SK-N-SH (cell line): ENCODE measurements at regions not wholly inside any gene's neighbourhood (a gene's known extent, or its start where the extent isn't known, plus 50 kb on each side); places are given as distances from the start of the nearest gene placed in this dataset.
A peak's percentile ranks its signal among the peaks of the same experiment; 100 is the strongest.

ENCODE experiments used
- CTCF ChIA-PET: fragments of 300-600, 350-600 bp; formaldehyde crosslinking; extraction: SDS; loops from one replicate; lab custom pipeline; 2021; lab: Yijun Ruan, JAX
- POLR2A ChIA-PET: fragments of 350-600 bp; sonication (Branson Sonifier 250); formaldehyde crosslinking; extraction: SDS; loops from one replicate; lab custom pipeline; 2020; ENCODE audit warnings: antibody characterized with exemption, inconsistent platforms; lab: Yijun Ruan, JAX
- DNase-seq: peaks from one replicate; pipeline ENCODE4 v3.0.0; 2012
- H2AFZ ChIP-seq: fragments of 200-600 bp; sonication (generic); 2 replicates; pipeline ENCODE4 v1.8.1; 2016; ENCODE audit warnings: antibody characterized with exemption, mild to moderate bottlenecking, low read depth
- H3F3A ChIP-seq: fragments of 200-600 bp; sonication (generic); replicated peaks from 2 replicates; pipeline ENCODE3; 2016; ENCODE audit warnings: antibody characterized with exemption, mild to moderate bottlenecking; ENCODE audit not compliant: insufficient read depth
- H3K27ac ChIP-seq, 2 experiments: fragments of 200-500 bp in 1 of 2; fragments of 200-600 bp in 1 of 2; sonication (Bioruptor generic) in 1 of 2; sonication (generic), shearing (Covaris generic) in 1 of 2; 2 replicates each; pipeline versions ENCODE4 v1.5.1 to v1.6.1; 2014 to 2016; ENCODE audit warnings: low read depth in 2 of 2, inconsistent platforms in 1 of 2, low read length in 1 of 2, mild to moderate bottlenecking in 1 of 2, mixed read lengths in 1 of 2
- H3K27me3 ChIP-seq: fragments of 200-600 bp; sonication (generic), shearing (Covaris generic); 2 replicates; pipeline ENCODE4 v1.6.1; 2016; ENCODE audit warnings: mixed run types; ENCODE audit not compliant: insufficient read depth
- H3K36me3 ChIP-seq, 2 experiments: fragments of 200-500 bp in 1 of 2; fragments of 200-600 bp in 1 of 2; sonication (Bioruptor generic) in 1 of 2; sonication (generic) in 1 of 2; replicated peaks in 1 of 2; 2 replicates each; pipeline versions ENCODE3 to v1.5.1; 2014 to 2016; ENCODE audit warnings: low read length in 1 of 2, mild to moderate bottlenecking in 1 of 2; ENCODE audit not compliant: insufficient read depth in 2 of 2, control insufficient read depth in 1 of 2
- H3K4me1 ChIP-seq, 2 experiments: fragments of 200-500 bp in 1 of 2; fragments of 200-600 bp in 1 of 2; sonication (Bioruptor generic) in 1 of 2; sonication (generic), shearing (Covaris generic) in 1 of 2; 2 replicates each; pipeline versions ENCODE4 v1.5.1 to v1.6.1; 2014 to 2016; ENCODE audit warnings: low read depth in 1 of 2, low read length in 1 of 2, mixed run types in 1 of 2; ENCODE audit not compliant: insufficient read depth in 2 of 2, control insufficient read depth in 1 of 2
- H3K4me2 ChIP-seq: fragments of 200-600 bp; sonication (generic), shearing (Covaris generic); 2 replicates; pipeline ENCODE4 v1.6.1; 2017; ENCODE audit warnings: mixed run types
- H3K4me3 ChIP-seq, 2 experiments: fragments of 200-500 bp in 1 of 2; fragments of 200-600 bp in 1 of 2; sonication (Bioruptor generic) in 1 of 2; sonication (generic), shearing (Covaris generic) in 1 of 2; 2 replicates each; pipeline versions ENCODE4 v1.5.1 to v1.8.1; 2014 to 2016; ENCODE audit warnings: low read depth in 2 of 2, inconsistent platforms in 1 of 2, low read length in 1 of 2, mild to moderate bottlenecking in 1 of 2, mixed read lengths in 1 of 2, moderate library complexity in 1 of 2
- H3K79me2 ChIP-seq: fragments of 200-600 bp; sonication (generic); 2 replicates; pipeline ENCODE4 v1.8.1; 2017; ENCODE audit warnings: mild to moderate bottlenecking; ENCODE audit not compliant: insufficient read depth
- H3K9ac ChIP-seq: fragments of 200-600 bp; sonication (generic); 2 replicates; pipeline ENCODE4 v1.6.1; 2017; ENCODE audit warnings: mixed run types
- H3K9me2 ChIP-seq: fragments of 200-600 bp; sonication (generic); 2 replicates; pipeline ENCODE4 v1.6.1; 2017; ENCODE audit warnings: mixed run types
- H3K9me3 ChIP-seq: fragments of 200-600 bp; sonication (generic); 2 replicates; pipeline ENCODE4 v1.6.1; 2017; ENCODE audit warnings: mixed run types, mild to moderate bottlenecking, moderate library complexity
- H4K20me1 ChIP-seq: fragments of 200-600 bp; sonication (generic); 2 replicates; pipeline ENCODE4 v1.6.1; 2017; ENCODE audit warnings: mild to moderate bottlenecking, mixed run types; ENCODE audit not compliant: insufficient read depth
- CHD2 ChIP-seq: fragments of 150-350 bp; IDR thresholded peaks from 2 replicates; pipeline ENCODE4 v1.6.1; 2018; ENCODE audit warnings: low read length; ENCODE audit not compliant: partially characterized antibody
- ELF1 ChIP-seq: IDR thresholded peaks from 2 replicates; pipeline ENCODE4 v1.4.0; 2012
- EZH2phosphoT487 ChIP-seq: fragments of 200-600 bp; sonication (generic); IDR thresholded peaks from 2 replicates; pipeline ENCODE4 v1.6.1; 2017; ENCODE audit warnings: low read depth, mixed run types, mild to moderate bottlenecking, antibody characterized with exemption, moderate library complexity, borderline replicate concordance
- FOXJ3 ChIP-seq: sonication (generic); formaldehyde crosslinking; IDR thresholded peaks from 2 replicates; pipeline ENCODE4 v1.5.1; 2020; ENCODE audit warnings: mild to moderate bottlenecking, missing genetic modification reagents
- GATA2 ChIP-seq: sonication (generic); formaldehyde crosslinking; IDR thresholded peaks from 2 replicates; pipeline ENCODE4 v1.5.0; 2020; ENCODE audit warnings: mild to moderate bottlenecking, missing genetic modification reagents
- JUND ChIP-seq: IDR thresholded peaks from 2 replicates; pipeline ENCODE4 v1.4.0; 2012
- MEF2A ChIP-seq: IDR thresholded peaks from 2 replicates; pipeline ENCODE4 v1.4.0; 2012; ENCODE audit warnings: low read depth, borderline replicate concordance
- MXI1 ChIP-seq: IDR thresholded peaks from 2 replicates; pipeline ENCODE4 v1.6.1; 2012; ENCODE audit warnings: mild to moderate bottlenecking, low read depth, low read length, improper control_type of control experiment
- POLR2AphosphoS5 ChIP-seq: IDR thresholded peaks from 2 replicates; pipeline ENCODE4 v1.6.1; 2012; ENCODE audit warnings: low read depth, low read length
- RFX5 ChIP-seq: IDR thresholded peaks from 2 replicates; pipeline ENCODE4 v1.6.1; 2012; ENCODE audit warnings: mild to moderate bottlenecking, improper control_type of control experiment, low read length
- TAF1 ChIP-seq: IDR thresholded peaks from 2 replicates; pipeline ENCODE4 v1.6.1; 2012; ENCODE audit warnings: low read depth, mild to moderate bottlenecking, low read length, moderate library complexity, borderline replicate concordance
- YY1 ChIP-seq: IDR thresholded peaks from 2 replicates; pipeline ENCODE4 v1.4.0; 2012; ENCODE audit warnings: low read depth, mild to moderate bottlenecking
- WGBS: methylation state at CpG from one replicate; pipeline ENCODE4 v1.1.6; 2017; ENCODE audit warnings: low lambda C conversion rate; 5-methylcytosine and 5-hydroxymethylcytosine counted together
- TF ChIP-seq, protein P1 (sequence below): IDR thresholded peaks from 2 replicates; pipeline ENCODE4 v1.4.0; 2012; ENCODE audit warnings: low read depth
- TF ChIP-seq, protein P2 (sequence below): IDR thresholded peaks from 2 replicates; pipeline ENCODE4; 2012
- TF ChIP-seq, protein P3 (sequence below): fragments of 200-600 bp; sonication (generic); IDR thresholded peaks from 2 replicates; pipeline ENCODE4 v1.6.1; 2017; ENCODE audit warnings: antibody characterized with exemption, mild to moderate bottlenecking, moderate library complexity
- TF ChIP-seq, protein P4 (sequence below): IDR thresholded peaks from 2 replicates; pipeline ENCODE4 v1.4.0; 2012; ENCODE audit warnings: low read depth, borderline replicate concordance

DNA sequence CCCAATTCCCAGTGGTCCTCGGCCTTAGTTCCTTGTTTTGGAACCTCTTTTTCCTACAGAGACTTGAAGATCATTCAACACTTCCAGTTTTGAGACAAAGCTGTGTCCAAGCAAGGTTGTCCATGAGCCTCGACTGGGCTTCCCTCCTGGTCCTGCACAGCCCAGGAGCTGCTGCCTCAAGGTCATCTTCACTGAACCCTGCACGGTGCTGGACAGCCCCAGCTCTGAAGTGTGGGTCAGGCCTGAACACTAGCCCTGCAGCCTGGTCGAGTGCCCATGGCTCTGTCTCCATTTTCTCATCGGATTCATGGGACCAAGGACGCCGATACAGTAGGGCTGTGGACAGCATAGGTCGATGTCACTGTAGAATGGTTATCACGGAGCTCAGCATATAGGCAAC is 68.0 kb upstream of the NFIL3 start:
- no peaks in the 10 kb centered on the region for H3K9me2 ChIP-seq
- POLR2A ChIA-PET: no interaction called here
- no peaks in the 10 kb centered on the region for H3K36me3 ChIP-seq
- H4K20me1 ChIP-seq: no peaks in the 10 kb centered on the region
- H2AFZ ChIP-seq: no peak overlapping the region
- no peak overlapping the region for H3K4me2 ChIP-seq
- no peak for DNase-seq
- no peak overlapping the region for H3K27ac ChIP-seq
- 66% methylated on average over 5 of the region's 9 CpGs for WGBS
- H3F3A ChIP-seq: peaks cover 20% of the 10 kb centered on the region
- CTCF ChIA-PET: interaction anchor here (1.3 to 1.8 kb wide), 2 partner anchors 88 to 577 kb away, joined by 3 to 5 read pairs; no protein-coding TSS in a partner anchor
- H3K4me1 ChIP-seq: peaks cover 0 to 19% of the 10 kb centered on the region in 2 experiments; a peak in 2 of 4 replicates
- H3K9me3 ChIP-seq: no peaks in the 10 kb centered on the region
- no peak for TF ChIP-seq GATA2 (CRISPR knock-in tag)
- TF ChIP-seq, protein P1, sequence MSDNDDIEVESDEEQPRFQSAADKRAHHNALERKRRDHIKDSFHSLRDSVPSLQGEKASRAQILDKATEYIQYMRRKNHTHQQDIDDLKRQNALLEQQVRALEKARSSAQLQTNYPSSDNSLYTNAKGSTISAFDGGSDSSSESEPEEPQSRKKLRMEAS: no peak
- TF ChIP-seq YY1: no peak
- TF ChIP-seq, protein P2, sequence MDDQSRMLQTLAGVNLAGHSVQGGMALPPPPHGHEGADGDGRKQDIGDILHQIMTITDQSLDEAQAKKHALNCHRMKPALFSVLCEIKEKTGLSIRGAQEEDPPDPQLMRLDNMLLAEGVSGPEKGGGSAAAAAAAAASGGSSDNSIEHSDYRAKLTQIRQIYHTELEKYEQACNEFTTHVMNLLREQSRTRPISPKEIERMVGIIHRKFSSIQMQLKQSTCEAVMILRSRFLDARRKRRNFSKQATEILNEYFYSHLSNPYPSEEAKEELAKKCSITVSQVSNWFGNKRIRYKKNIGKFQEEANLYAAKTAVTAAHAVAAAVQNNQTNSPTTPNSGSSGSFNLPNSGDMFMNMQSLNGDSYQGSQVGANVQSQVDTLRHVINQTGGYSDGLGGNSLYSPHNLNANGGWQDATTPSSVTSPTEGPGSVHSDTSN: no peak
- no peak for TF ChIP-seq JUND
- TF ChIP-seq POLR2AphosphoS5: no peak
- TF ChIP-seq MXI1: no peak
- TF ChIP-seq, protein P3, sequence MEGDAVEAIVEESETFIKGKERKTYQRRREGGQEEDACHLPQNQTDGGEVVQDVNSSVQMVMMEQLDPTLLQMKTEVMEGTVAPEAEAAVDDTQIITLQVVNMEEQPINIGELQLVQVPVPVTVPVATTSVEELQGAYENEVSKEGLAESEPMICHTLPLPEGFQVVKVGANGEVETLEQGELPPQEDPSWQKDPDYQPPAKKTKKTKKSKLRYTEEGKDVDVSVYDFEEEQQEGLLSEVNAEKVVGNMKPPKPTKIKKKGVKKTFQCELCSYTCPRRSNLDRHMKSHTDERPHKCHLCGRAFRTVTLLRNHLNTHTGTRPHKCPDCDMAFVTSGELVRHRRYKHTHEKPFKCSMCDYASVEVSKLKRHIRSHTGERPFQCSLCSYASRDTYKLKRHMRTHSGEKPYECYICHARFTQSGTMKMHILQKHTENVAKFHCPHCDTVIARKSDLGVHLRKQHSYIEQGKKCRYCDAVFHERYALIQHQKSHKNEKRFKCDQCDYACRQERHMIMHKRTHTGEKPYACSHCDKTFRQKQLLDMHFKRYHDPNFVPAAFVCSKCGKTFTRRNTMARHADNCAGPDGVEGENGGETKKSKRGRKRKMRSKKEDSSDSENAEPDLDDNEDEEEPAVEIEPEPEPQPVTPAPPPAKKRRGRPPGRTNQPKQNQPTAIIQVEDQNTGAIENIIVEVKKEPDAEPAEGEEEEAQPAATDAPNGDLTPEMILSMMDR: no peak
- no peak for TF ChIP-seq CHD2
- no peak for TF ChIP-seq FOXJ3 (CRISPR knock-in tag)
- no peak overlapping the region for H3K4me3 ChIP-seq
- no peak overlapping the region for H3K9ac ChIP-seq
- no peaks in the 10 kb centered on the region for H3K27me3 ChIP-seq
- no peaks in the 10 kb centered on the region for H3K79me2 ChIP-seq

DNA sequence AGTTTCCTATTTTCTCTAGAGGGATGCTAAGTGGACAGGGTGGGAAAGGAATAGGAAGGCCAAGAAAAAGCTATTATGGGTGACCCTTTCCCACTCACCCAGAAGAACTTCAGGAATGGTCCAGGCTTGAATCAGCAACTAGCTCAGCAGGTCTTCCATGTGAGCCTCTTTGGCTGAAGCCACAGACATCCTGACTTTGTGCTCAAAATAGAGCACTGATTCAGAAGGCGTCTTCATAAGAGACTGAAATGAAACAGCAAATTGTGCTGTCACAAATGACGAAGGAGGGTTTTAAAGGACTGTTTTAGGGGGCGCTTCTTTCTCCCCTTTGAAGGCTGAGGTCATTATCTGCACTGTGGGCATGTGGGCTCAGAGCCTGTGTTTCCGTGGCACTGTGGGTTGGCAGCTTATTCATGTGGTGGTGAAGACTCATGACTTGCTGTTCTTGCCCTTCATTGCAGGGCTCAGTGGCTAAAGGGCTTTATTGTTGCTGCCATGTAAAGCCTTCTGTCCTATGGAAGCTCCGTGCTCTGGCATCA is 65.8 kb upstream of the NFIL3 start:
- peak overlapping the region; percentile 38; the same call in 1 of the 2 replicates for H2AFZ ChIP-seq
- CTCF ChIA-PET: interaction anchor here (1.1 kb wide), 1 partner anchor 13 kb away, joined by 3 read pairs; no protein-coding TSS in a partner anchor

More for the DNA sequence above, 65.8 kb upstream of the NFIL3 start:
- Histone ChIP-seq H4K20me1 (no peaks in the 10 kb centered on the region), H3K36me3 (no peaks in the 10 kb centered on the region), H3K27ac (peak overlapping the region in 1 of 2 experiments; percentile 85; a peak in 2 of 4 replicates), H3K9ac (peak overlapping the region; percentile 53), H3K9me3 (no peaks in the 10 kb centered on the region), H3K27me3 (no peaks in the 10 kb centered on the region), H3K79me2 (no peaks in the 10 kb centered on the region), H3K4me3 (no peak overlapping the region), H3F3A (peaks cover 2% of the 10 kb centered on the region), H3K4me1 (peaks cover 0 to 5% of the 10 kb centered on the region in 2 experiments; a peak in 1 of 4 replicates), H3K9me2 (no peaks in the 10 kb centered on the region)
- 39% methylated on average over 4 of the region's 5 CpGs for WGBS
- DNase-seq: no peak
- POLR2A ChIA-PET: no interaction called here
- TF ChIP-seq MXI1 (no peak), CHD2 (no peak), ELF1 (no peak), EZH2phosphoT487 (no peak), RFX5 (no peak), MEF2A (0 out of 2 replicates have a peak, but pooled peaks have one; percentile 25), TAF1 (no peak)
- TF ChIP-seq, protein P4, sequence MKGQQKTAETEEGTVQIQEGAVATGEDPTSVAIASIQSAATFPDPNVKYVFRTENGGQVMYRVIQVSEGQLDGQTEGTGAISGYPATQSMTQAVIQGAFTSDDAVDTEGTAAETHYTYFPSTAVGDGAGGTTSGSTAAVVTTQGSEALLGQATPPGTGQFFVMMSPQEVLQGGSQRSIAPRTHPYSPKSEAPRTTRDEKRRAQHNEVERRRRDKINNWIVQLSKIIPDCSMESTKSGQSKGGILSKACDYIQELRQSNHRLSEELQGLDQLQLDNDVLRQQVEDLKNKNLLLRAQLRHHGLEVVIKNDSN: no peak
- TF ChIP-seq, protein P2: no peak
- TF ChIP-seq, all 33 proteins: peak for 1
- H3K4me2 ChIP-seq: peak overlapping the region; percentile 49
